ENCODE measurements at regions not wholly inside any gene's neighbourhood (a gene's known extent, or its start where the extent isn't known, plus 50 kb on each side); places are given as distances from the start of the nearest gene placed in this dataset.

- intact Hi-C loops (cut with micrococcal nuclease): no loop called here
- dilution Hi-C loops (cut with HindIII; ENCODE audit: low sequenced_read_pairs, unreplicated experiment): no loop called here
- no peak overlapping the region for H4K5ac ChIP-seq (ENCODE audit: low read depth, low read length)
- H3K56ac ChIP-seq (ENCODE audit: extremely low read depth, insufficient read depth, low read length): no peak overlapping the region
- TF ChIP-seq CEBPB (IDR thresholded peaks at IDR 0.05; ENCODE audit: low read depth, low read length) (no peak), RCOR1 (IDR thresholded peaks at IDR 0.05; ENCODE audit: insufficient replicate concordance, low read length) (no peak), FOS (IDR thresholded peaks at IDR 0.05; ENCODE audit: low read depth, low read length) (no peak), RAD21 (IDR thresholded peaks at IDR 0.05; ENCODE audit: low read length) (no peak), CHD1 (IDR thresholded peaks at IDR 0.05; ENCODE audit: low read depth, low read length) (no peak)
- ChIA-PET POLR2A (ENCODE audit: unreplicated experiment) (no interaction called here), CTCF (no interaction called here)
- WGBS, 2 experiments (ENCODE audit: extremely low coverage in 2 of 2, insufficient read length in 1 of 2): no CpG with 5 or more reads among the region's 11 CpGs
- H2AK9ac ChIP-seq (replicated peaks; ENCODE audit: low read depth, low read length, poor library complexity): no peak overlapping the region
- H3K79me1 ChIP-seq (ENCODE audit: low read depth in 1 of 2, low read length in 2 of 2): no peaks in the 10 kb centered on the region
- H3K27me3 ChIP-seq (ENCODE audit: control insufficient read depth, insufficient read depth, low read length): peaks cover 8% of the 10 kb centered on the region
- H3K4ac ChIP-seq (ENCODE audit: low read depth, low read length): no peak overlapping the region
- H3K9me3 ChIP-seq (ENCODE audit: control insufficient read depth, insufficient read depth, low read length): no peaks in the 10 kb centered on the region
- H3K4me1 ChIP-seq (ENCODE audit: control insufficient read depth, insufficient read depth, low read length): peaks cover 10% of the 10 kb centered on the region
- H2BK5ac ChIP-seq (ENCODE audit: low read depth, low read length, poor library complexity, severe bottlenecking): no peak overlapping the region
- no peak overlapping the region for H2BK15ac ChIP-seq (ENCODE audit: low read depth, low read length)
- no peak overlapping the region for H3K4me3 ChIP-seq (ENCODE audit: insufficient read depth, low read depth, low read length)
- DNase-seq (no peak), ATAC-seq (ENCODE audit: low read depth) (no peak)
- H3K18ac ChIP-seq (ENCODE audit: low read depth, low read length): no peak overlapping the region
- H2BK20ac ChIP-seq (ENCODE audit: low read depth, low read length): no peak overlapping the region
- H4K91ac ChIP-seq (ENCODE audit: insufficient read depth, low read depth, low read length): no peak overlapping the region
- H4K8ac ChIP-seq (ENCODE audit: low read depth in 2 of 2, low read length in 2 of 2): no peak overlapping the region
- no peak overlapping the region for H2AFZ ChIP-seq (replicated peaks; ENCODE audit: low read length, poor library complexity)
- peaks cover 10% of the 10 kb centered on the region for H3K9me1 ChIP-seq (ENCODE audit: insufficient read depth, low read length)
- no peaks in the 10 kb centered on the region for H3K36me3 ChIP-seq (ENCODE audit: control insufficient read depth, insufficient read depth, low read length)
- H2AK5ac ChIP-seq (ENCODE audit: low read depth, low read length): no peak overlapping the region
- no peak overlapping the region for H3K27ac ChIP-seq (ENCODE audit: insufficient read depth, low read length)
- no peaks in the 10 kb centered on the region for H4K20me1 ChIP-seq (ENCODE audit: insufficient read depth, low read length)
- no TSS peak for BruUV-seq (replicated peaks)
- no peak overlapping the region for H2BK120ac ChIP-seq (ENCODE audit: low read depth, low read length)
- no peak overlapping the region for H3K4me2 ChIP-seq (ENCODE audit: low read depth, low read length)
- no peak overlapping the region for H3K23ac ChIP-seq (ENCODE audit: low read depth, low read length)
- no peak overlapping the region for H3K9ac ChIP-seq (ENCODE audit: low read depth, low read length)
- H3K14ac ChIP-seq (replicated peaks; ENCODE audit: low read depth, low read length): no peak overlapping the region
- in situ Hi-C loops (cut with MboI; ENCODE audit: low sequenced_read_pairs): no loop called here
These were observed 109.6 kb upstream of the FAM20C start for GRCh38 chr7:82757-83155.

Measured in IMR-90 (cell line).